GM21786 (cell line): ENCODE measurements at regions not wholly inside any gene's neighbourhood (a gene's known extent, or its start where the extent isn't known, plus 50 kb on each side); places are given as distances from the start of the nearest gene placed in this dataset.
"Not testable (repeated sequence)": the region's sequence is repeated elsewhere in the genome, so short reads cannot be mapped to it uniquely, and the experiment has no call there.

ENCODE experiments used
- ATAC-seq: cut with Tn5 transposase; IDR thresholded peaks from one replicate; pipeline ENCODE4 v1.9.1; 2021; ENCODE audit not compliant: unreplicated experiment

DNA sequence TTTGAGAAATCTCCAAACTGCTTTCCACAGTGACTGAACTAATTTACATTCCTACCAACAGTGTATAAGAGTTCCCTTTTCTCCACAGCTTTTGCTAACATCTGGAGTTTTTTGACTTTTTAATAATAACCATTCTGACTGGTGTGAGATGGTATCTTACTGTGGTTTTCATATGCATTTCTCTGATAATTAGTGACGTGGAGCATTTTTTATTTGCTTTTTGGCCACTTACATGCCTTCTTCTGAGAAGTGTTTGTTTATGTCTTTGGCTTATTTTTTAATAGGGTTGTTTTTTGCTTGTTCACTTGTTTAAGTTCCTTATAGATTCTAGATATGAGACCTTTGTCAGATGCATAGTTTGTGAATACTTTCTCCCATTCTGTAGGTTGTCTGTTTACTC lies 108.5 kb upstream of the LIPC start:
- ATAC-seq, result not testable (repeated sequence)

DNA sequence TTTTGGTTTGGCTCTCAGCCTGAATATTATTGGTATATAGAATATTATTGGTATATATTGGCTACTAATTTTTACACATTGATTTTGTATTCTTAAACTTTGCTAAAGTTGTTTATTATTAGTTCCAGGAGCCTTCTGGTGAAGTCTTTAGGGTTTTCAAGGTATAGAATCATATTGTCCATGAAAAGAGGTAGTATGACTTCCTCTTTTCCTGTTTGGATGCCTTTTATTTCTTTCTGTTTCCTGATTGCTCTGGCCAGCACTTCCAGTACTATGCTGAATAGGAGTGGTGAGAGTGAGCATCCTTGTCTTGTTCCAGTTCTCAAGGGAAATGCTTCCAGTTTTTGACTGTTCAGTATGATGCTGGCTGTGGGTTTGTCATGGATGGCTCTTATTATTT lies 107.3 kb upstream of the LIPC start:
- no peak for ATAC-seq

DNA sequence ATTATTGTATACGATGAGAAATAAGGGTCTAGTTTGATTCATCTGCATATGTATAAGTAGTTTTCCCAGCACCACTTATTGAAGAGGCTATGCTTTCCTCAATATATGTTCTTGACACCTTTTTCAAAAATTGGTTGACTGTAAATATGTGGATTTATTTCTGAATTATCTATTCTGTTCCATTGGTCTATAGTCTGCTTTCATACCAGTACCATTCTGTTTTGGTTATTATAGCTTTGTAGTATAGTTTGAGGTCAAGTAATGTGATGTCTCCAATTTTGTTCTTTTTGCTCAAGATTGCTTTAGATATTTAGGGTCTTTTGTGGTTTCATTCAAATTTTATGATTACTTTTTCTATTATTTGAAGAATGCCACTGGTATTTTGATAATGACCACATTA lies 103.8 kb upstream of the LIPC start:
- ATAC-seq, result no peak

DNA sequence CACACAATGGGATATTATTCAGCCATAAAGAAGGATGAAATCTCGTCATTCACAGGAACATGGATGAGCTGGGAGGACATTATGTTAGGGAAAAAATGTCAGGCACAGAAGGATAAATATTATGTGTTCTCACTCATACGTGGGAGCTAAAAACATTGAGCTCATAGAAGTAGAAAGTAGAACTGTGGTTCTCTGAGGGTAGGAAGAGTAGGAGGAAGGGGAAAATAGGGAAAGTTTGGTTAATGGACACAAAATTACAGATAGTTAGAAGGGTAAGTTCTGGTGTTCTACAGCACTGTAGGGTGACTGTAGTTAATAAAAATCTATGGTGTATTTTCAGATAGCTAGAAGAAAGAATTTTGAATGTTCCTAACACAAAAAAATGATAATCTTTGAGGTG lies 102.6 kb upstream of the LIPC start:
- ATAC-seq, result no peak

DNA sequence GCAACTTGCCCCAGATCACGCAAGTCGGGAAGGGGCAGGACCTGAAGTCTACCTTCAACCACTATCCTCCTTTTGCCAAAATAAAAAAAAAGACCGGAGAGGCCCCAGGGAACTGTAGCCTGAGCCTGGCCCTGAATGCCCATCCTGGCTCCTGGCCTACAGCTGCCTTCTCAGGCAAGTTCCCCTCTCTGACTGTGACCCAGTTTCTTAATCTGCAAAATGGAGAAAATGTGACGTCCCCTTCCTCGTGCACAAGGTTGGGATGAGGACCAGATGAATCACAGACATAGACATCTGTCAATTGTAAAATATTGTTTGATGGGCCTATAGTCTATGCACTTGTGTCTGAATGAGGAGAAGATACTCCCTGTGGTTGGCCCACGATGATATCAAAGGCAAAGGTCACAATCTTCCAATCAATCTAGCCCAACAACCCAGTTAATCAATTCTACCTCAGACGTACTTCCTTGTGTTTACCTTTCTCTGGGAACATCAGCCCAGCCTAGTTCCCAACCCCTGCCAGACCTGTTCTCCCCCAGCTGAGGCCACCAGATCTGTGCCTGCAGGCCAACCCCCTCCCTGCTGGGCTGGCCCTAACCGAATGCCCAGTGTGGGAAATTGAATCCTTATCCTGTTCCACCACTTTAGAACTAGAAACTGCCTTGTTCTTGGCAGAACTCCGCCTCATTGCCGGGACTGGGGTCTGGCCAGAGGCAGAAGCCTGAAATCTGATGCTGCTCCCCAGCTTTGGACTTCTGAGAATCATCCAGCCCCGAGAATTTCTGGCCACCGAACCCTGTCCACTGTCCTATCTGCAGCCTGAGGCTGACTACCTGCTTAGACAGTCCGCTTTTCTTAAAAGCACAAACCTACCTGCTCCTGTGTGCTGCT lies 101.8 kb upstream of the LIPC start:
- ATAC-seq, result no peak

DNA sequence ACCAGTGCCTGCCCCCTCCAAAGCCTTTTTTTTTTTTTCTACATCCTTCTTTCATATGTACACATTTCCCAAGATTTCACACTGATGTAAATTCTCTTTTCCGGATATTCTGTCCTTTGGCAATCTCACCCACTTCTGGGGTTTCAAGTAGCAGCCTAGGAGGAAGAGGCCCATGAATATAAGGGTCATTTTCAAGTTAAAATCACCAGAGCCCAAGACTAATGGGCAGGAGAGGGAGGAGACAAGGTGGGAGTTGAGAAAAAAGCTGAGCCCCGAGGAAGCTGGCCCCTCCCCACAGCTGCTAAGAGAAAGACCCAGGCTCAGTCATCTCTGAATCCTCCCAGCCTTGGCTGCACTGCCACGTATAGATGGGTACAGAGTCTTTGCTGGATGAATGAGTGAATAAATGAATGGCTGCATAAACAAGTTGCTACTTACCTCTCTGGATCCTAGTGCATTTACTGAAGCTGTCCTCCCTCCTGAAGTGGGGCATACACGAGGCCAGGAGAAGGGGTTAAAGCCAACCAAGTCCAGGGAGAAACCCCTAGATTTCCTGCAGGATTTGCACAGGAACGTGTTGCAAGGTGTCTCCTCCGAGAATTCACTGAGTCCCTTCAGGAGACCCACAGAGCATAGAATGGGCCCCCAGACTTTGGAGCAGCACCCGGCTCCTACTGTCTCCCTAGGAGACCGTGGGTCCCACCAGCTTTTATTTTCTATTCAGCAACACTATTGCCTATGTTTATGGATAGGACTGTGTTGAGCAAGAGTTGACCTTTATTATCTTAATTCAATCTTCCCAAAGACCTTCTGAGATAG lies 100.8 kb upstream of the LIPC start:
- no peak for ATAC-seq

DNA sequence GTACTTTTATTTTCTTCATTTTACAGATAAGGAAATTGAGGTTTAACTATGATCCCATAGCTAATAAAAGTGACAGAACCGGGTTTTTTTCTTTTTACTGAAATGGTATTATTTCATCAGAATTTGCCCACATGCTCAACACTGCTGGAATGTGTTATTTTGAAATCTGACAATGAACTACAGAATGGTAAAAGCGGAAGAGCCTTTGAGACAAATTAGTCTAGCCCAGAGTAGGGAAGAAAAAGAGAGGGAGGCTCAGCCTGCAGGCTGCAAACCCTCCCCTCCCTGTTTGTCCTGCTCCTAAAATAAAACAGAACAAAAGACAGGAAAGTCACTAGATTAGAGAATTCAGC lies 100.3 kb upstream of the LIPC start:
- no peak for ATAC-seq

DNA sequence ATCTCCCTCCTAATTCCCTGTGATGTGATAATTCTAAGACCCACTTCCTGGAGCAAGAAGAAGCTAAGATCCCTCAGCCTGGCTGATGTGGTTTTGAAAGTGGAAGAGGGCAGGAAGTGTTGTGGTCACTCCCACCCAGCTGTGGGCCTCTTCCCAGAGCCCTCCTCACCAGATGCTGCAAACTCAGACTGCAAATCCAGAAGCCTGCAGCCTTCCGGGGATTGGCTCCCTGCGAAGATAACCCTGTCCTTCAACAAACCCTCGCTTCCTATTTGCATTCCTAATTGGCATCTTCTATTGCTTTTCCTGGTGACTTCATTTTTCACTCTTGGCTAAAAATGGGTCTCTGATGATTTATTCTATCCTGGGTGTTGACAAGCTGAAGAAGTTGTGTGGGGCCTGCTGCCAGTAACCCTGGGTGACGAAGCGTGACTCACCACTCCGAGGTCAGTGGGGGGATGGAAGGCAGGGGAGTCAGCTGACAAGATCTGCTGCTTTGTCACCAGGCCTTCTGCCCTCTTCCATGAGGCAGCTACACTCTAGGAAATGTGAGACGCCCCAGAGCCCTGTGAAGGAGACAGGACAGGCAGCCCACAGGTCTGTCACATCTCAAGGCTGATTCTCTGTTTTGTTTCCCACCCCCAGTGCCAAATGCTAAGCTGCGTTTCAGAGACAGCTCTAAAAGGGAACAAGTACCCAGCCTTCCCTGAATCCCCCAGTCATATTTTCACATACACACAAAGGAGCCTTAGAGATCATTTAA lies 99.7 kb upstream of the LIPC start:
- ATAC-seq, result peak; percentile 83

DNA sequence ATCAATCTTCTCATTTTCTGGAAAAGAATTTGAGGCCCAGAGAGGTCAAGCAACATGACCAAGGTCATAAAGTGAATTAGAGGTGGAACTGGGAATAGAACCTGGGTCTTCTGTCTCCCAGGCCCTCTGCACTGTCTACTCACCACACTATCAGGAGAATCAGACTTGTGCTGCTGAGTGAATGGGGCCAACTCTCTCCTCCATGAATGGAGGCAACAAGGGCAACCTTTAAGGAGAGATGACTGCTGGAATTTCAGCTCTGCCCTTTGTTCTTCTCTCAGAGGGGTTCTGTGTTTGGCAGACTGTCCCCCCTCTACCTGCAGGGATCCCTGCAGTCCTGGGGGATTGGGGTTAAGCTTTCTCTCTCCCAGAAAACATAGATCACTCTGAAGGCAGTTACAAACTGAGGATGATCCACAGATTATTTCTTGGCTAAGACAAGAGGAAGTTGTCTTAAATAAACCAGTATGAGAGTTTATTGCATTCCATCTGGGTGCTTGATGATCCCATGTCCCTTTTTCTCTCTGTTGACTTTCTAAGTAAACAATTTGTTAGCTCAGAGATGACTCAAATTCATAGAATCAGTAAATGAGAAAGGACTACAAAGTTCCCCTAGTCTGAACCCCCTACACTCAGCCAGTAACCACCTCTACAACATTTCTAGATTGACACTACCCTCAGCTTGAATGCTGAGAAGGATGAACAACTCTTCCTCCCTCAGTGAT lies 99.0 kb upstream of the LIPC start:
- ATAC-seq, result no peak

DNA sequence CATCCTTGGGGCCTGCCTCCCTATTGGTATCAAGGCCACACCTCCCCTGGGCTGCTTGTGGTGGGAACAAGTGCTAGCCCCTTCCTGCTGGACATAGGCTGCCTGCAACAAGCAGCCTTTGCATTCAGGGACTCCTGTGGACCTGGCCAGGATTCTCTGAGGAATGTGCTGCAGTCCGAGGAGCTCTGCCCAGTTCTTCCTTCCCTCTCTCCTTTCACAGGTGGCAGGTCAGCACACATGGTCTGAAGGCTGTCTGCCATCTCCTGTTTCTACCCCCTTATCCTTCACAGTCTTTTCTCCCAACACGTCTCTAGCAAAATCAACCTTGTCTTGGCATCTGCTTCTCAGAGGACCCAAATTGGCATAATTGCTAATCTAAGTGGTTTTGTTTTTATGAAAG lies 97.0 kb upstream of the LIPC start:
- no peak for ATAC-seq

DNA sequence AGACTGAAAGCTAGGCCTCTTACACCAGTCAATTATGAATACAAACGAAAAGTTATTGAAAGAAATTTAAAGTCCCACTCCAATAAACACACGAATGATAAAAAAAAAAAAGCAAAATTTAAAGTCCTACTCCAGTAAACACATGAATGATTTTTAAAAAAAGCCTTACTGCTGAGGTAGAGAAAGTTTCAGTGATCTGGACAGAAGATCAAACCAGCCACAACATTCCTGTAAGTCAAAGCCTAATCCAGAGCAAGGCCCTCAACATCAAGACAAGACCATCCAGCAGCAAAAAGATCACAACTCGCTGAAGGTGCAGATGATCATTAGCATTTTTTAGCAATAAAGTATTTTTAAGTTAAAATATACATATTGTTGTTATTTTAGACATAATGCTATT lies 95.6 kb upstream of the LIPC start:
- no peak for ATAC-seq

DNA sequence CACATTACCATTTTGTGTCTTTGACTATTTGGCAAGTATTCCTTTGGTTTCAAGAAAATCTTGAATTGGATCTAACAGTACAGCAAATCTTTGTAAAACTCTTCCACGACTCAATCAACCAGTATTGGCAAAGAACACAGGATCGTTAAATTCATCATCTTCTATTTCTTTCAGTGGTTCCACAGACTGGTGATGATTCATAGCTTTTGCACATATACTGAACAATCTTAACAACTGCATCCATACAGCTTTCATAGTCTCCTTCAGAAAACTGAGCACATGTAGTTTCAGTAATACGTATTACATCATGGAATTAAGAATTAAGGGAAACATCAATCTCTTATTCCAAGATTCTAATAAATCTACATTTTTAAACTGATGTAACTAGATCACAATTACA lies 91.6 kb upstream of the LIPC start:
- no peak for ATAC-seq

DNA sequence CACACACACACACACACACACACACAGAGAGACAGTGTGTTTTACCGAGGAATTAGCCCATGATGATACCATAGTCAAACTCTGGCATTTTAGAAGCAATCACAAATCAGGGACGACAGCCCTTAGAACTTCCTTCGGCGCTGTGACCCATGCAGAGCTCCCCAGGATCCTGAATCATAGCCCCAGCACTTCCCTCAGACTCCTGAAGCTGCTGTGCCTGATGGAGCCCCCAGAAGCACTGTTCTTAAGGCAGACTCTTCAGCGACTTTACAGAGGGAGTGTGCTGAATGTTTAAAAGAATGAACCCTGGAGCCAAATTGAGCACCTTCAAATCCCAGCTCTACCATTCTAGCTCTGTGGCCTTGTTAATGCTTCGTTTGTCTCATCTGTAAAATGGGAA lies 89.3 kb upstream of the LIPC start:
- no peak for ATAC-seq

DNA sequence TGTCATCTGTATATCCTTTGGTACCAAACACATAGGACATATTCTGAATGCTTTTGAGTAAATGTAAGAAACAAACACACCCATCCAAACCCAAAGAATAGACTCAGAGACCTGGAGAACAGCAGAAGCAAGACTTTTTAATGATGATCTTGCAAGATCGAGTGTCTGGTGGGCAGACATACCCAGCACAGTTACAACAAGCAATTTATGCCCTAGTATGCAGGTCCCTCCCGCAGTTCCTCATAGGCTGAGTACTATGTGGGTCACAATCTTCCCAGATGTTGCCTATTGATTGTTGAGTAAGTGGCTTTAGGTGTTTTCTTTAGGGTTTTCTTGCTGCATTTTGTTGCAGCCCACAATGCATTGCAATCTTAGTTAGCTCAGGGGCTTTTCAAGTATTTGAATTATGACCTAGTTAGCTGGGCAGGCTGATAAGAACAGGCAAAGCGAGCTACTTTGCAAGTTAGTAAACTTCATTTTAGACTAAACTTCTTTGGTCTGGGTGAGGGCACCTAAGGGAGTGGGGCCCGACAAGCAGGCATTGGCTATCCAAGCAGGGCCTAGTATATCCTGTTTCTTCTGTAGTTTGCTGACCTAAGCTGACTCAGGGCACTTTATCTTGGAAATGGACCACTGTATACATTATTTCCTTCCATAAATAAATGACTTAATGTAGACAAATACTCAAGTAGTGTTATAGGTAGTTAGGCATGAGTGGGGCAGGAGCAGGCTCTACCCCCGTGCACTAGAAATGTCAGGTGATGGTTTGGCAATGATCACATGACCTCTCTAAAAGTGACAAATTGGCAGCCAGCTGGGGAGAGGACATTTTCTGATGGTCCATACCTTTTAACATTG lies 87.3 kb upstream of the LIPC start:
- ATAC-seq, result no peak

DNA sequence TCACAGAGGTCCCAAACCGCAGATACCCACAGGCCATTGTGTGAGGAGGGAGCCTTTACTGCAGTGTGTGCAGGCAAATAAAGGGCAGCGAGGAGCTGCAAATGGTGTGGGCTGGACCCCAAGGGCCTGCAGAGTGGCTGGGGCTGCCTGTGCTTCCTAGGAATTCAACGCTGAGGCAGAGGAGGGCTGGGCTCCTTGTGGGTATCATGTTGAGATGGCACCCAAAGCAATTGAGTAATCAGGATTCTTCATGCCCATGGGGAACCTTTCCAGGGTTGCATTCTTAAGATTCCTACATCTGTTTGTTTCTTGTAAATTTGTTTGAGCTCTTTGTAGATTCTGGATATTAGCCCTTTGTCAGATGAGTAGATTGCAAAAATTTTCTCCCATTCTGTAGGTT lies 85.4 kb upstream of the LIPC start:
- no peak for ATAC-seq

DNA sequence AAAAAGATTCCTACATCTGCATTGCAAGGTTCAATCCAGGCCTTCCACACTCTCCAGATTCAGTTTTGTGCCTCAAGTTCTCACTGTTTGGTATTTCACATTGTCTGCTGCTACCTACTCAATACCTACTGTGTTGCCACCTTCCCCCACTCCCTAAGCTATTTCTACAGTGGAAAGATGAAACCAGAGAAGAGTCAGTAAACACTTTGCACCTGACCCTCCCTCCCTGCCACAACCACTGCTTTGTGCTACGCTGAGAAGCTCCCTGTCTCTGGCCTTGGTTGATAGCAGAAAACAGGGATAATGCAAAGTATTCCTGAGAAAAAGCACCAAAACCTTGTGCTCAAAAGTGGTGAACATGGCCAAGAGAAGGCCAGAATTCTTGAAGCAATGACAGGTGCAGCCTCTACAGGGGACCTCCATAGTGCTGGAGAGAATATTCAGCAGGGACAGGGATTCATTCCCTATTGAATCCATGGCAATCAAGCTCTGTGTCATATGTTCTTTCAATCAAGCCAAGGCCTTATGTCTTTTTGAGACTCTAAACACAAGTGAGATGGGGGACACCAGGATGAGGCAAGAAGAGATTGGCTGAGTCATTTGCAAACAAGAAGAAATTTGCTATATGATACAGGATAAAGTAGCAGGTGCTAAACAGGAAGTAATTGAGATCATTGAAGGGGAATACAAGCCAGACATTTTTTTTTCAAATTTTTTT lies 83.5 kb upstream of the LIPC start:
- no peak for ATAC-seq

DNA sequence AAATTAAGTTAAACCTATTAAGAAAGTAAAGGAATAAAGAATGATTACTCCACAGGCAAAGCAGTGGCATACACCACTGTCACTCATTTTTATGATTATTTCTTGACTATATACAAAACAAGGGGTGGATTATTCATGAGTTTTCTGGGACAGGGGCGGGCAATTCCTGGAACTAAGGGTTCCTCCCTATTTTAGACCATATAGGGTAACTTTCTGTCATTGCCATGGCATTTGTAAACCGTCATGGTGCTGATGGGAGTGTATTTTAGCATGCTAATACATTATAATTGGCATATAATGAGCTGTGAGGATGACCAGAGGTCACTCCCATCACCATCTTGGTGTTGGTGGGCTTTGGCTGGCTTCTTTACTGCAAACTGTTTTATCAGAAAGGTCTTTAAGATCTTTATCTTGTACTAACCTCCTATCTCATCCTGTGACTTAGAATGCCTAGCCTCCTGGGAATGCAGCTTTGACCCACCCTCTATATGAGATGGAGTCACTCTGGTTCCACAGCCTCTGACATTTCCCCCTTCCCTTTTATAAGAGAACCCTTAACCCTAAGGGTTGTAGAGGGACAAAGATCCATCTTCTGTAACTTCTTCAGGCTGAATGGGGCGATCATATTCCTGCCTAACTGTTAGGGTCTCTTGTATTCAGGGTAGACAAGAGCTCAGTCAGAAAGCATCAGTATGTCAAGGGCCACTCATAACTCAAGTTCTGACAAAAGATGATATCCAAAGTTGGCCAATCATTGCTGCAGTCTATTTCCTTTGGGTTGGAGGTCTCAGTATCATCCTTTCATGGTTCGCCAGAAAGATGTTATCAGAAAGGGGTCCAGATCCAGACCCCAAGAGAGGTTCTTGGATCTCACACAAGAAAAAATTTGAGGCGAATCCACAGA lies 79.5 kb upstream of the LIPC start:
- no peak for ATAC-seq

DNA sequence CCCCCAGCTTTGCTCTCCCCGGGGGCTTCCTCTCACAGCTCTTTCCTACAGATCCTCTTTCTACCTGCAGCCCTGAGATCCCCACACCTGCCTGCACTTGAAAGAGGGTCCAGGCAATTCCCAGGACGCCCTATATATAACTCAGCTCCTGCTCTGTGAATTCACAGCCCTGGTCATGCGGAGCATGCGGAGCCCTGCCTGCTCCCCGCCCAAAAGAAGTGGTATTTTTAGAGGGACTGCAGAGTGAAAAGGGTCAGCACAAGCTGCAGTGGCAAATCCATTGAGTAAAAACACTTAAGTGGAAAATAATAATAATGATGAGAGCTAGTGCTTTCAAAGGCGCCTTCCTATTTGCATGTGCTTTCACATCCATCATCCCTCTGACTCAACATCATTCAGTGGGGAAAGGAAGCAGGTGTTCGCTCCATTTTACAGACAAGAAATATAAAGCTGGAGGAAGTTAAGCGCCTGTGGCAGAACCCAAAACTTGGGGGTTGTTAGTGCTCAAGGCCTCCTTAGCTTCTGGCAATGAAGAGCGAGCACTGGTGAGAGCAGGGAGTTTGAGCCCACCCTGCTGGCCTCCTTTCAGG lies 76.3 kb upstream of the LIPC start:
- ATAC-seq, result no peak
